Loucy (cell line): ENCODE measurements at regions not wholly inside any gene's neighbourhood (a gene's known extent, or its start where the extent isn't known, plus 50 kb on each side); places are given as distances from the start of the nearest gene placed in this dataset.

Source experiments
- H2AFZ ChIP-seq: fragments of 200-600 bp; sonication (generic); 2 replicates; pipeline ENCODE4 v1.6.0; 2016; ENCODE audit warnings: antibody characterized with exemption, mild to moderate bottlenecking, low read length, moderate library complexity
- H3F3A ChIP-seq: fragments of 200-600 bp; 2 replicates; pipeline ENCODE4 v1.6.0; 2016; ENCODE audit warnings: antibody characterized with exemption, low read depth, mild to moderate bottlenecking
- H3K27me3 ChIP-seq: fragments of 200-600 bp; sonication (generic); 2 replicates; pipeline ENCODE4 v1.6.1; 2014; ENCODE audit warnings: low read length, mild to moderate bottlenecking; ENCODE audit not compliant: insufficient read depth, poor library complexity, severe bottlenecking
- H3K36me3 ChIP-seq: fragments of 200-600 bp; sonication (generic); 2 replicates; pipeline ENCODE4 v1.6.1; 2016; ENCODE audit warnings: low read length; ENCODE audit not compliant: insufficient read depth
- H3K4me1 ChIP-seq: fragments of 200-600 bp; sonication (generic); 2 replicates; pipeline ENCODE4 v1.5.1; 2014; ENCODE audit warnings: low read length, mild to moderate bottlenecking; ENCODE audit not compliant: insufficient read depth, poor library complexity, severe bottlenecking
- H3K4me2 ChIP-seq: fragments of 200-600 bp; sonication (generic); 2 replicates; pipeline ENCODE4 v1.6.0; 2014; ENCODE audit warnings: antibody characterized with exemption, low read length, low read depth, mild to moderate bottlenecking; ENCODE audit not compliant: poor library complexity, severe bottlenecking
- H3K4me3 ChIP-seq: fragments of 200-600 bp; sonication (generic); 2 replicates; pipeline ENCODE4 v1.5.1; 2014; ENCODE audit warnings: low read length, mild to moderate bottlenecking, mixed read lengths; ENCODE audit not compliant: poor library complexity, severe bottlenecking
- H3K79me2 ChIP-seq: fragments of 200-600 bp; sonication (generic); 2 replicates; pipeline ENCODE4 v1.6.1; 2014; ENCODE audit warnings: low read length; ENCODE audit not compliant: insufficient read depth
- H3K9ac ChIP-seq: fragments of 200-600 bp; sonication (generic); 2 replicates; pipeline ENCODE4 v1.6.0; 2014; ENCODE audit warnings: mild to moderate bottlenecking, low read depth, low read length, moderate library complexity; ENCODE audit not compliant: poor library complexity, severe bottlenecking
- H3K9me2 ChIP-seq: fragments of 200-600 bp; sonication (generic); replicated peaks from 2 replicates; pipeline ENCODE4 v1.6.1; 2016; ENCODE audit warnings: low read depth, low read length, mixed read lengths
- H3K9me3 ChIP-seq: fragments of 200-600 bp; sonication (generic); 2 replicates; pipeline ENCODE4 v1.6.1; 2014; ENCODE audit warnings: mild to moderate bottlenecking, antibody characterized with exemption, low read length, low read depth; ENCODE audit not compliant: insufficient read depth
- H4K20me1 ChIP-seq: fragments of 200-600 bp; sonication (generic); 2 replicates; pipeline ENCODE4 v1.6.0; 2014; ENCODE audit warnings: antibody characterized with exemption, low read length, mild to moderate bottlenecking; ENCODE audit not compliant: insufficient read depth, poor library complexity, severe bottlenecking
- CTCF ChIP-seq: fragments of 200-600 bp; sonication (generic); conservative IDR thresholded peaks from 2 replicates; pipeline ENCODE4 v1.5.1; 2014; ENCODE audit warnings: mild to moderate bottlenecking, antibody characterized with exemption, low read length
- EZH2phosphoT487 ChIP-seq: fragments of 200-600 bp; IDR thresholded peaks from 2 replicates; pipeline ENCODE4 v1.6.1; 2018; ENCODE audit warnings: antibody characterized with exemption, mild to moderate bottlenecking, moderate library complexity, borderline replicate concordance

DNA sequence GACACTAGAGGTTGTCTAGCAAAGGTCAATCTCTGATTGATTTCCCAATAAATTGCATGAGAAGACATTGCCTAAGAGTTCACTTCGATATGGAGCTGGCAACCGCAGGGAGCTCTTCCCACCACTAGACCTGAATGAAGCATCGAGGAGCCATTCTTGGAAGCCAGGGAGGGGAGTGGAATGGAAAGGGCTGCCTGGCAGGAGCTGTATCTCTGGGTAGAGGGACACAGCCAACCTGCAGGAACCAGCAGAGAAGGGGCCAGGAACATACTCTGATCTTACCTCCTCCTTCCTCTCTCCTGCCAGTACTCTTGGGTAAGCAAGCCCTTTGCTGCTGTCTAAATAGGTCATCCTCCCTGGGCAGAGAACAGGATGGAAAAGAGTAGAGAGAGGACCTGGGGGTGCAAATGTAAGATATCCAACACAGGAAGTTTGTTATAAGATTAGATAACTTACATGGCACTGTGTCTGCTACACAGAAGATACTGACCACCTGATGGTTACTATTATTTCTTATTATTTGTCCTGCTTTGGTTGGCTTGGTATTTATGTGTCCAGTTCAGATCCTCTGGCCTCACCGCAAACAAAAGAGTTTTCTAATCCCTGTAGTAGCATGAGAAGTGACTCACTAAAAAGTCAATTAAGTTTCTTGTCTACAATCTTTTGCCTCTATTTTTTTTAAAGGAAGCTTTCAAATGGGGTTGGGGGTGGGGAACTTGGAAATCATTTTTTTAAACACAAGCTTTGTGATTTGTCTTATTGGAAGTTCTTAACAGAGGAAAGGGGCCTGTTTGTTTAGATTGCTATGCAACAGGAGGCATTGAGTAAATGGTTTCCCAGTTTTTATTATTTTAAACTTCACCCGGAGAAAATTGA lies 156.7 kb upstream of the TSC22D2 start:
- no peaks in the 10 kb centered on the region for H3K9me3 ChIP-seq
- no peak for TF ChIP-seq CTCF
- no peak for TF ChIP-seq EZH2phosphoT487
- H3K4me2 ChIP-seq = no peak overlapping the region
- no peaks in the 10 kb centered on the region for H4K20me1 ChIP-seq
- H3K27me3 ChIP-seq = no peaks in the 10 kb centered on the region
- no peaks in the 10 kb centered on the region for H3K79me2 ChIP-seq
- no peak overlapping the region for H3K9ac ChIP-seq
- H3K9me2 ChIP-seq = no peaks in the 10 kb centered on the region
- no peaks in the 10 kb centered on the region for H3K36me3 ChIP-seq
- peaks cover 16% of the 10 kb centered on the region for H3K4me1 ChIP-seq
- 0 out of 2 replicates have a peak overlapping the region, but pooled peaks have one; percentile 59 for H2AFZ ChIP-seq
- no peaks in the 10 kb centered on the region for H3F3A ChIP-seq
- no peak overlapping the region for H3K4me3 ChIP-seq

GRCh38 chr3:150249779-150250470 lies 158.2 kb upstream of the TSC22D2 start:
- Histone ChIP-seq H3K9ac (no peak overlapping the region), H3K9me3 (no peaks in the 10 kb centered on the region), H3K27me3 (no peaks in the 10 kb centered on the region), H3F3A (no peaks in the 10 kb centered on the region), H3K4me3 (no peak overlapping the region), H3K4me2 (no peak overlapping the region), H2AFZ (no peak overlapping the region), H3K9me2 (no peaks in the 10 kb centered on the region), H3K79me2 (no peaks in the 10 kb centered on the region), H3K4me1 (peaks cover 16% of the 10 kb centered on the region), H4K20me1 (no peaks in the 10 kb centered on the region), H3K36me3 (no peaks in the 10 kb centered on the region)
- TF ChIP-seq EZH2phosphoT487 (no peak), CTCF (no peak)

DNA sequence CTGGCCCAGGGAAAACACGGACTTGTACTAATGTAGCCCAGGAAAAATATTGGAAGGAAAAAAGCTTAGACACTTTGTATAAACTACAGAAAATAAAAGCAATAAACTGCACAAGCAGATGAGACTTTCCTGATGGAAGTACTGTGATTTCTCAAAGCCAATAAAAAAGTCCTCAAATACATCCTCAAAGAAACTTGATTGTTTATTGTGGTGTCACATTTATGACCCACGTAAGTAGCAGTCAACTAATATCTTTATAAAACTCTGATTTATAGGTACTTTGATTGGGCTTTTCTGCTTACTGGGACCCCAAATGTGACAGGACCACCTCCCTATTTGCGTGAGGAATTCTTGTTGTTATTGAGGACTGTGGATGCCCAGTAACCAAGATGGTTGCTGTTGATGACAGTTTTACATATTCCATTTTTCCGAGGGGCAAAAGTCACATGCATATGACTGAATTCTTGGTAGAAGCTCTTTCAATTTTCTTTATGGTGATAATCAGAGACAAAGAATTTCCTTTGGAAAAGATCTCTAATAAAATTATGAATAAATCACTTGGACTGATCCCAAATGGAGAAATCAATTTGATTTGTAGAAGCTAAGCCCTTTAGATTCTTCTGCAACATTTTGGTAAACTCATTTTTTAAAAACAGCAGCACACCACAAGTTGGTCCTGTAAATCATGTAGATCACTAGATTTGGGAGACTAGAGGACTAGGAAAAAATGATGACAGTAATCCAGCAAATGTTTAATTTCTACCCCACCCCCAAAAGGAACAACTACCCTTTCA lies 159.0 kb upstream of the TSC22D2 start:
- TF ChIP-seq EZH2phosphoT487 (no peak), CTCF (no peak)
- H2AFZ ChIP-seq = no peak overlapping the region
- no peaks in the 10 kb centered on the region for H3K9me2 ChIP-seq
- no peak overlapping the region for H3K4me2 ChIP-seq
- H4K20me1 ChIP-seq = no peaks in the 10 kb centered on the region
- H3K36me3 ChIP-seq = no peaks in the 10 kb centered on the region
- H3F3A ChIP-seq = no peaks in the 10 kb centered on the region
- no peak overlapping the region for H3K9ac ChIP-seq
- H3K4me1 ChIP-seq = peaks cover 16% of the 10 kb centered on the region
- H3K9me3 ChIP-seq = no peaks in the 10 kb centered on the region
- no peaks in the 10 kb centered on the region for H3K79me2 ChIP-seq
- no peaks in the 10 kb centered on the region for H3K27me3 ChIP-seq
- no peak overlapping the region for H3K4me3 ChIP-seq
